ENCODE measurements at regions not wholly inside any gene's neighbourhood (a gene's known extent, or its start where the extent isn't known, plus 50 kb on each side); places are given as distances from the start of the nearest gene placed in this dataset.

GRCh38 chr14:82388488-82388887 is 854.8 kb upstream of the SEL1L start:
- DNase-seq (no peak), ATAC-seq (ENCODE audit: low FRiP score) (no peak)
- H3K27ac ChIP-seq (ENCODE audit: low read depth in 1 of 2, low read length in 2 of 2), result peak overlapping the region; percentile 98 to 99
- intact Hi-C loops (cut with DNase I), result loop anchor here in 1 of 2 donors (10.0 kb wide), 1 partner anchor 384 kb away; no protein-coding TSS in a partner anchor
- H3K36me3 ChIP-seq (ENCODE audit: control insufficient read depth in 1 of 2, insufficient read depth in 2 of 2, low read length in 1 of 2), result no peaks in the 10 kb centered on the region
- no peaks in the 10 kb centered on the region for H3K27me3 ChIP-seq (ENCODE audit: control insufficient read depth in 1 of 2, insufficient read depth in 2 of 2, low read length in 1 of 2)
- no peaks in the 10 kb centered on the region for H3K9me3 ChIP-seq (ENCODE audit: control insufficient read depth, low read length)
- peaks cover 0 to 2% of the 10 kb centered on the region in 2 donors for H3K4me1 ChIP-seq (ENCODE audit: control insufficient read depth in 1 of 2, insufficient read depth in 2 of 2, low read length in 2 of 2)
- H3K4me3 ChIP-seq (ENCODE audit: low read length in 2 of 2), result no peak overlapping the region
- 71 to 83% methylated on average over 4 of the region's 4 CpGs for WGBS, 2 donors

DNA sequence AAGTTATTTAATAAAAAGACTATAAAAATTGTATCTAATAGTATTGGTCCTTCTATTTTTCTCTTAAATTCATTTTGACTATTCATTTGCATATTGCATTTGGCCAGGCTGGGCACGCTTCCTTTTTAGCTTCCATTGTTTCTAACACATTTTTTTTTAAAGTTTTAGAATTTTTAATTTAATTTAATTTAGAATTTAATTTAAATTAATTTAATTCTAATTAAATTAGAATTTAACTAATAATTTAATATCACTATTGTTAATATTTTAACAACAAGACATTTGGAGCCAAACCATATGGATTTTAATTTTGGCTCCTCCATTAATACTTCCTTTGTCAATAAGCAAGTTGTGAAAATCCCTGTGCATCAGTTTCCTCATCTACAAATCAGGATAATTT is 856.9 kb upstream of the SEL1L start:
- Histone ChIP-seq H3K27me3 (ENCODE audit: control insufficient read depth in 1 of 2, insufficient read depth in 2 of 2, low read length in 1 of 2) (no peaks in the 10 kb centered on the region), H3K27ac (ENCODE audit: low read depth in 1 of 2, low read length in 2 of 2) (no peak overlapping the region), H3K4me3 (ENCODE audit: low read length in 2 of 2) (no peak overlapping the region), H3K4me1 (ENCODE audit: control insufficient read depth in 1 of 2, insufficient read depth in 2 of 2, low read length in 2 of 2) (peaks cover 0 to 2% of the 10 kb centered on the region in 2 donors), H3K36me3 (ENCODE audit: control insufficient read depth in 1 of 2, insufficient read depth in 2 of 2, low read length in 1 of 2) (no peaks in the 10 kb centered on the region), H3K9me3 (ENCODE audit: control insufficient read depth, low read length) (no peaks in the 10 kb centered on the region)
- ATAC-seq (ENCODE audit: low FRiP score), result no peak
- 97 to 98% methylated on average over 1 of the region's 1 CpG for WGBS, 2 donors
- intact Hi-C loops (cut with DNase I), result no loop called here
- no peak for DNase-seq

- Histone ChIP-seq H3K27me3 (ENCODE audit: control insufficient read depth in 1 of 2, insufficient read depth in 2 of 2, low read length in 1 of 2) (no peaks in the 10 kb centered on the region), H3K36me3 (ENCODE audit: control insufficient read depth in 1 of 2, insufficient read depth in 2 of 2, low read length in 1 of 2) (no peaks in the 10 kb centered on the region), H3K4me3 (ENCODE audit: low read length in 2 of 2) (no peak overlapping the region), H3K9me3 (ENCODE audit: control insufficient read depth, low read length) (no peaks in the 10 kb centered on the region), H3K27ac (ENCODE audit: low read depth in 1 of 2, low read length in 2 of 2) (no peak overlapping the region), H3K4me1 (ENCODE audit: control insufficient read depth in 1 of 2, insufficient read depth in 2 of 2, low read length in 2 of 2) (peaks cover 0 to 5% of the 10 kb centered on the region in 2 donors)
- 57 to 73% methylated on average over 2 of the region's 2 CpGs for WGBS, 2 donors
- ATAC-seq (ENCODE audit: low FRiP score) (no peak), DNase-seq (no peak)
- intact Hi-C loops (cut with DNase I), result no loop called here
These were observed 861.3 kb upstream of the SEL1L start for GRCh38 chr14:82394916-82395315.

DNA sequence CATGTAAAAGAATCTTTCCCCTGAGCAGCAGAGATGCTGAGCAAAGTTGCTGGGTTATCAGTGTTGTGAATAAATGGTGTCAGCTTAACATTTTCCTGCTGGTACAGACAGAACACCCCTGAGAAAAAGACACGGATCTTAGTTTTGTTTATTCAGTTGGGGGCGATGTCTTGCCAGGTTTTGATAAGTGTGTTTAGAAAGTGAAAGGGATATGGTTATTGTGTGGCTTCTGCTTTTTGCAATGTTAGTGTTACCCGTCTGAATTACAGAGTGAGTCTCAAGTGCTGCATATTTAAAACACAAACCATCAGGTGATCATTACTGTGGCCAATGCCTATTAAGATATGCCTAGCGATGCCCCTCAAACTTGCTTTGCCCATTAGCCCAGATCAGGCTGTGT is 864.6 kb upstream of the SEL1L start:
- Histone ChIP-seq H3K9me3 (ENCODE audit: control insufficient read depth, low read length) (no peaks in the 10 kb centered on the region), H3K4me3 (ENCODE audit: low read length in 2 of 2) (peak overlapping the region in 1 of 2 donors; percentile 26), H3K4me1 (ENCODE audit: control insufficient read depth in 1 of 2, insufficient read depth in 2 of 2, low read length in 2 of 2) (peaks cover 0 to 5% of the 10 kb centered on the region in 2 donors), H3K36me3 (ENCODE audit: control insufficient read depth in 1 of 2, insufficient read depth in 2 of 2, low read length in 1 of 2) (no peaks in the 10 kb centered on the region), H3K27ac (ENCODE audit: low read depth in 1 of 2, low read length in 2 of 2) (no peak overlapping the region), H3K27me3 (ENCODE audit: control insufficient read depth in 1 of 2, insufficient read depth in 2 of 2, low read length in 1 of 2) (no peaks in the 10 kb centered on the region)
- DNase-seq, result no peak
- ATAC-seq (ENCODE audit: low FRiP score), result no peak
- intact Hi-C loops (cut with DNase I), result no loop called here
- WGBS, 2 donors, result 4 to 6% methylated on average over 4 of the region's 4 CpGs

- Histone ChIP-seq H3K27me3 (ENCODE audit: control insufficient read depth in 1 of 2, insufficient read depth in 2 of 2, low read length in 1 of 2) (no peaks in the 10 kb centered on the region), H3K4me3 (ENCODE audit: low read length in 2 of 2) (no peak overlapping the region), H3K9me3 (ENCODE audit: control insufficient read depth, low read length) (no peaks in the 10 kb centered on the region), H3K27ac (ENCODE audit: low read depth in 1 of 2, low read length in 2 of 2) (no peak overlapping the region), H3K4me1 (ENCODE audit: control insufficient read depth in 1 of 2, insufficient read depth in 2 of 2, low read length in 2 of 2) (no peaks in the 10 kb centered on the region), H3K36me3 (ENCODE audit: control insufficient read depth in 1 of 2, insufficient read depth in 2 of 2, low read length in 1 of 2) (no peaks in the 10 kb centered on the region)
- no peak for DNase-seq
- no peak for ATAC-seq (ENCODE audit: low FRiP score)
- intact Hi-C loops (cut with DNase I), result no loop called here
These were observed 870.3 kb upstream of the SEL1L start for GRCh38 chr14:82403987-82404386.

- Histone ChIP-seq H3K36me3 (ENCODE audit: control insufficient read depth in 1 of 2, insufficient read depth in 2 of 2, low read length in 1 of 2) (no peaks in the 10 kb centered on the region), H3K27ac (ENCODE audit: low read depth in 1 of 2, low read length in 2 of 2) (no peak overlapping the region), H3K27me3 (ENCODE audit: control insufficient read depth in 1 of 2, insufficient read depth in 2 of 2, low read length in 1 of 2) (no peaks in the 10 kb centered on the region), H3K4me3 (ENCODE audit: low read length in 2 of 2) (no peak overlapping the region), H3K9me3 (ENCODE audit: control insufficient read depth, low read length) (no peaks in the 10 kb centered on the region), H3K4me1 (ENCODE audit: control insufficient read depth in 1 of 2, insufficient read depth in 2 of 2, low read length in 2 of 2) (no peaks in the 10 kb centered on the region)
- no peak for ATAC-seq (ENCODE audit: low FRiP score)
- intact Hi-C loops (cut with DNase I), result no loop called here
- WGBS, 2 donors, result 78 to 88% methylated on average over 1 of the region's 1 CpG
- DNase-seq, result no peak
These were observed 876.4 kb upstream of the SEL1L start for GRCh38 chr14:82410064-82410463.

GRCh38 chr14:82411298-82411697 is 877.6 kb upstream of the SEL1L start:
- ATAC-seq (ENCODE audit: low FRiP score), result no peak
- H3K27ac ChIP-seq (ENCODE audit: low read depth in 1 of 2, low read length in 2 of 2), result no peak overlapping the region
- H3K4me3 ChIP-seq (ENCODE audit: low read length in 2 of 2), result no peak overlapping the region
- H3K36me3 ChIP-seq (ENCODE audit: control insufficient read depth in 1 of 2, insufficient read depth in 2 of 2, low read length in 1 of 2), result no peaks in the 10 kb centered on the region
- no peak for DNase-seq
- intact Hi-C loops (cut with DNase I), result no loop called here
- H3K27me3 ChIP-seq (ENCODE audit: control insufficient read depth in 1 of 2, insufficient read depth in 2 of 2, low read length in 1 of 2), result no peaks in the 10 kb centered on the region
- no peaks in the 10 kb centered on the region for H3K4me1 ChIP-seq (ENCODE audit: control insufficient read depth in 1 of 2, insufficient read depth in 2 of 2, low read length in 2 of 2)
- H3K9me3 ChIP-seq (ENCODE audit: control insufficient read depth, low read length), result no peaks in the 10 kb centered on the region

DNA sequence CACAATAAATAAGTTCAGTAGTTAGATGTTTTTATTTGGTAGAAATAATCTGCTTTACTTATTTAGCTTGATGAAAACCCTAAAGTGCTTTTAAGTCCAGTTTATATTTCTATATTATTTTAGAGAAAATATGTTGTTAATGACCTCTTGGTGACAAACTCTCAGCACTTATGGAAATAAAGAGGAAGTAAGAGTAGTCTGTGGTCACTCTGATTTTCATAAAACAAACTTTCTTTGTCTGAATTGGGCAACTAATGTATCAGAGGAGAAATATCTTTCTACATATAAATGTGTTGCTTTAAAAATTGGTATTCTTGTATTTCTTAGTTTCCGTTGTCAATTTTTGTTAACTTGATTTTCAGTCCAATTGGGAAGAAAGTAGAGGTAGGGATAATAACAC is 878.9 kb upstream of the SEL1L start:
- no peak overlapping the region for H3K27ac ChIP-seq (ENCODE audit: low read depth in 1 of 2, low read length in 2 of 2)
- no peaks in the 10 kb centered on the region for H3K4me1 ChIP-seq (ENCODE audit: control insufficient read depth in 1 of 2, insufficient read depth in 2 of 2, low read length in 2 of 2)
- no peaks in the 10 kb centered on the region for H3K27me3 ChIP-seq (ENCODE audit: control insufficient read depth in 1 of 2, insufficient read depth in 2 of 2, low read length in 1 of 2)
- intact Hi-C loops (cut with DNase I), result no loop called here
- WGBS, 2 donors, result 89 to 97% methylated on average over 1 of the region's 1 CpG
- H3K4me3 ChIP-seq (ENCODE audit: low read length in 2 of 2), result no peak overlapping the region
- H3K9me3 ChIP-seq (ENCODE audit: control insufficient read depth, low read length), result no peaks in the 10 kb centered on the region
- ATAC-seq (ENCODE audit: low FRiP score), result no peak
- no peaks in the 10 kb centered on the region for H3K36me3 ChIP-seq (ENCODE audit: control insufficient read depth in 1 of 2, insufficient read depth in 2 of 2, low read length in 1 of 2)
- DNase-seq, result no peak

GRCh38 chr14:82414853-82415539 is 881.3 kb upstream of the SEL1L start:
- peaks cover 2% of the 10 kb centered on the region for H3K9me3 ChIP-seq (ENCODE audit: control insufficient read depth, low read length)
- no peaks in the 10 kb centered on the region for H3K4me1 ChIP-seq (ENCODE audit: control insufficient read depth in 1 of 2, insufficient read depth in 2 of 2, low read length in 2 of 2)
- DNase-seq, result no peak
- ATAC-seq (ENCODE audit: low FRiP score), result no peak
- WGBS, 2 donors, result 56 to 57% methylated on average over 1 of the region's 1 CpG
- H3K36me3 ChIP-seq (ENCODE audit: control insufficient read depth in 1 of 2, insufficient read depth in 2 of 2, low read length in 1 of 2), result no peaks in the 10 kb centered on the region
- intact Hi-C loops (cut with DNase I), result no loop called here
- no peak overlapping the region for H3K4me3 ChIP-seq (ENCODE audit: low read length in 2 of 2)
- no peaks in the 10 kb centered on the region for H3K27me3 ChIP-seq (ENCODE audit: control insufficient read depth in 1 of 2, insufficient read depth in 2 of 2, low read length in 1 of 2)
- H3K27ac ChIP-seq (ENCODE audit: low read depth in 1 of 2, low read length in 2 of 2), result no peak overlapping the region

Data from aorta (tissue), 5 donors.